Spinal cord (tissue), 9 donors: ENCODE measurements at regions not wholly inside any gene's neighbourhood (a gene's known extent, or its start where the extent isn't known, plus 50 kb on each side); places are given as distances from the start of the nearest gene placed in this dataset.

Experiments
- DNase-seq, 6 donors: peaks; one replicate each; pipeline versions ENCODE4 v3.0.0 to v3.0.0-alpha.2; 2013 to 2015; ENCODE audit warnings: low spot score in 6 of 6, low read depth in 4 of 6
- H3K27ac ChIP-seq: one replicate; pipeline ENCODE4 v1.5.1; 2013; ENCODE audit warnings: low read depth, low read length, control low read depth
- H3K27me3 ChIP-seq: one replicate; pipeline ENCODE4 v1.6.1; 2013; ENCODE audit warnings: low read length; ENCODE audit not compliant: control insufficient read depth, insufficient read depth
- H3K36me3 ChIP-seq: one replicate; pipeline ENCODE4 v1.6.1; 2013; ENCODE audit warnings: low read length; ENCODE audit not compliant: control insufficient read depth, insufficient read depth
- H3K4me1 ChIP-seq: one replicate; pipeline ENCODE4 v1.6.1; 2013; ENCODE audit warnings: low read length; ENCODE audit not compliant: control insufficient read depth, insufficient read depth
- H3K4me3 ChIP-seq: one replicate; pipeline ENCODE4 v1.5.1; 2013; ENCODE audit warnings: low read depth, low read length, control low read depth
- H3K9me3 ChIP-seq: one replicate; pipeline ENCODE4 v1.6.1; 2013; ENCODE audit warnings: low read length; ENCODE audit not compliant: control insufficient read depth, insufficient read depth
- WGBS: methylation state at CpG from one replicate; pipeline ENCODE4 v1.1.5; 2013; ENCODE audit warnings: missing lambda C conversion rate; ENCODE audit not compliant: insufficient coverage; 5-methylcytosine and 5-hydroxymethylcytosine counted together
- donor health status: healthy.

DNA sequence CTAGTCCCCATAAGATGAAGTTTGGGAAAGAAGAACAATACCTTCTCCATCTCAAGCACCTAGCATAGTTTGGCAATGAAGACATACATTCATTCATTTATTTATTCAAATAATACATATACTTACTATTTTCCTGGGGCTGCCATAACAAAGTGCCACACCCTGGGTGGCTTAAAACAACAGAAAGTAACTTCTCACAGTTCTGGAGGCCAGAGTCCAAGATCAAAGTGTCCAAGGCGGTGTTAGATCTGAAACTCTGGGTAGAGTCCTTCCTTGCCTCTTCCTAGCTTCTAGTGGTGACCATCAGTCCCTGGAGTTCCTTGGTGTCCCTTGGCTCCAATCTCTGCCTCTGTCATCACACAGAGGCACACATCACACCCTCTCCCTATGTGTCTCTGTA lies 112.1 kb upstream of the IGSF21 start:
- Histone ChIP-seq H3K4me1 (peaks cover 4% of the 10 kb centered on the region), H3K36me3 (no peaks in the 10 kb centered on the region), H3K9me3 (no peaks in the 10 kb centered on the region), H3K27me3 (no peaks in the 10 kb centered on the region), H3K4me3 (no peak overlapping the region), H3K27ac (no peak overlapping the region)
- WGBS, result 100% methylated on average over 1 of the region's 1 CpG
- DNase-seq, result no peak

- Histone ChIP-seq H3K27me3 (no peaks in the 10 kb centered on the region), H3K27ac (no peak overlapping the region), H3K4me1 (peaks cover 3% of the 10 kb centered on the region), H3K36me3 (no peaks in the 10 kb centered on the region), H3K4me3 (no peak overlapping the region), H3K9me3 (no peaks in the 10 kb centered on the region)
- 67% methylated on average over 5 of the region's 6 CpGs for WGBS
- no peak for DNase-seq
These were observed 108.7 kb upstream of the IGSF21 start for GRCh38 chr1:17998889-17999288.

- no peaks in the 10 kb centered on the region for H3K27me3 ChIP-seq
- DNase-seq, result no peak
- no peaks in the 10 kb centered on the region for H3K36me3 ChIP-seq
- no peak overlapping the region for H3K4me3 ChIP-seq
- H3K4me1 ChIP-seq, result no peaks in the 10 kb centered on the region
- H3K27ac ChIP-seq, result no peak overlapping the region
- 93% methylated on average over 2 of the region's 3 CpGs for WGBS
- H3K9me3 ChIP-seq, result no peaks in the 10 kb centered on the region
These were observed 107.7 kb upstream of the IGSF21 start for GRCh38 chr1:17999884-18000283.

DNA sequence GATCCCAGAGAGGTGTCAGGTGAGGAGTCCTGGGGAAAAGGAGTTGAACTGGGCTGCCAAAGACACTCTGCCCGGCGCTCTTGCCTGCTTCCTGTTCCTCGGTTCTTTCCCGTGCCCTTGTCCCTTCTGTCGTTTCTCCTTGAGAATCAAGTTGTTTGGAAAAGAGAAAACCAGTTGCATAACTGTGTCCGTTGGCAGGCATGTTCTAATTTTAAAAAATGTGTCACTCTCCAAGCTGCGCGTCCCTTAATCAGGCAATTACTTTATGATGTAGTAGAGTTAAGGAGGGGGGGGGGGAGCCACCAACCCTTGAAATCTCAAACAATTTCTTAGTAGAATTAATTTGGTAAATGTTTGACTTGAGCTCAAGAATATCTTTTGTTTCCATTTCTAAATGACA lies 105.9 kb upstream of the IGSF21 start:
- no peaks in the 10 kb centered on the region for H3K9me3 ChIP-seq
- no peak overlapping the region for H3K27ac ChIP-seq
- H3K4me3 ChIP-seq, result no peak overlapping the region
- H3K36me3 ChIP-seq, result no peaks in the 10 kb centered on the region
- peaks cover 4% of the 10 kb centered on the region for H3K4me1 ChIP-seq
- 79% methylated on average over 4 of the region's 8 CpGs for WGBS
- no peak for DNase-seq
- H3K27me3 ChIP-seq, result no peaks in the 10 kb centered on the region

GRCh38 chr1:18004278-18004677 lies 103.3 kb upstream of the IGSF21 start:
- Histone ChIP-seq H3K27me3 (no peaks in the 10 kb centered on the region), H3K4me1 (peaks cover 10% of the 10 kb centered on the region), H3K36me3 (no peaks in the 10 kb centered on the region), H3K4me3 (no peak overlapping the region), H3K27ac (no peak overlapping the region), H3K9me3 (no peaks in the 10 kb centered on the region)
- DNase-seq, result peak in 2 of 6 donors; percentile 47 to 55
- WGBS, result 62% methylated on average over 7 of the region's 7 CpGs

- no peak overlapping the region for H3K27ac ChIP-seq
- DNase-seq, result no peak
- H3K4me1 ChIP-seq, result peaks cover 12% of the 10 kb centered on the region
- H3K27me3 ChIP-seq, result no peaks in the 10 kb centered on the region
- no peak overlapping the region for H3K4me3 ChIP-seq
- H3K9me3 ChIP-seq, result no peaks in the 10 kb centered on the region
- WGBS, result 75% methylated on average over 2 of the region's 2 CpGs
- H3K36me3 ChIP-seq, result no peaks in the 10 kb centered on the region
These were observed 102.4 kb upstream of the IGSF21 start for GRCh38 chr1:18005238-18005637.

- Histone ChIP-seq H3K36me3 (no peaks in the 10 kb centered on the region), H3K4me3 (no peak overlapping the region), H3K4me1 (peaks cover 14% of the 10 kb centered on the region), H3K27me3 (no peaks in the 10 kb centered on the region), H3K27ac (no peak overlapping the region), H3K9me3 (no peaks in the 10 kb centered on the region)
- WGBS, result 64% methylated on average over 12 of the region's 14 CpGs
- DNase-seq, result peak in 1 of 6 donors; percentile 38
These were observed 100.1 kb upstream of the IGSF21 start for GRCh38 chr1:18007391-18008041.

DNA sequence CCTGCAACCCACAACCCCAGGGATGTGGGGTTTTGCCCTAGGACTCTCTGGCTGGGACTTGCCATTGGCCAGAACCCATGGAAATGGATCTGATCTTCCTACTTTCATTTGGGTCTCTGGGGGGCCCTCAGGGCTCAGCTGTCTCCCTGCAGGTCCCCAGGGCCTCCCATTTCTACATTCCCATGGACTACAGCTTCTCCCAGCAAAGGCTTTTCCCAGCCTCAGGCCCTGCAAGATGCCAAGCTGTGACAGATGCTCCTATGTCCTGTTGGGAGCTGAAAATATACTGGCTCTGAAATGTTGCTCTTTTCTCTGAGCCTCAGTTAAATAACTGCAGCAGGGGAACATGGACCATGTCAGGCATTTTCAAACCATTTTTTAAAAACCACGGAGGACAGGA lies 99.5 kb upstream of the IGSF21 start:
- Histone ChIP-seq H3K9me3 (no peaks in the 10 kb centered on the region), H3K36me3 (no peaks in the 10 kb centered on the region), H3K4me1 (peaks cover 17% of the 10 kb centered on the region), H3K4me3 (no peak overlapping the region), H3K27ac (no peak overlapping the region), H3K27me3 (no peaks in the 10 kb centered on the region)
- WGBS, result 88% methylated on average over 1 of the region's 1 CpG
- DNase-seq, result peak in 2 of 6 donors; percentile 54 to 64

- H3K4me3 ChIP-seq, result no peak overlapping the region
- H3K9me3 ChIP-seq, result no peaks in the 10 kb centered on the region
- H3K36me3 ChIP-seq, result no peaks in the 10 kb centered on the region
- H3K27ac ChIP-seq, result no peak overlapping the region
- no peaks in the 10 kb centered on the region for H3K27me3 ChIP-seq
- DNase-seq, result no peak
- H3K4me1 ChIP-seq, result peaks cover 21% of the 10 kb centered on the region
- WGBS, result 77% methylated on average over 5 of the region's 6 CpGs
These were observed 98.5 kb upstream of the IGSF21 start for GRCh38 chr1:18009055-18009454.

DNA sequence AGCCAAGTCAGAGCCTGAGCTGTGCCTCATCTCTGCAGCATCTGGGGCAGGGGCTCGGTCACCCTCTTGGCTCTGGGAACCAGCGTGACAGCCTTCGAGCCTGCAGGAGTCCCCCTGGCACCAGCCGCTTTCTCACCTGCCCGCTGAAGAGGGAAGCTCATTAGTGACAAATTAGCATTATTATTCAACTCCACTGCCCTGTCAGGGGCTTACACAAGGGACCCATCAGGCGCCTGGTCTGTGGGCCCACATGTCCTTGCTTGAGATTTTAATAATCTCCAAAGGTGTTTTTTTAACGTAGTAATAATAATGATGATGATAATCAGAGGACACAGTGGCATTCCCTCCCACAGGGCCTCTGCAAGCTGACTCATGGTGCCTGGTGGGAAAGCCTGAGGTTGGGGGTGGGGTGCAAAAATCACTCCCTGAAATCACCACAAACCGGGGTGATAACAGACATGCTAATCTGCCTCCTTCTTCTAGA lies 98.1 kb upstream of the IGSF21 start:
- 25% methylated on average over 6 of the region's 8 CpGs for WGBS
- Histone ChIP-seq H3K36me3 (no peaks in the 10 kb centered on the region), H3K4me3 (no peak overlapping the region), H3K9me3 (no peaks in the 10 kb centered on the region), H3K27me3 (no peaks in the 10 kb centered on the region), H3K27ac (no peak overlapping the region), H3K4me1 (peaks cover 21% of the 10 kb centered on the region)
- peak in 1 of 6 donors; percentile 51 for DNase-seq
